ENCODE measurements at regions not wholly inside any gene's neighbourhood (a gene's known extent, or its start where the extent isn't known, plus 50 kb on each side); places are given as distances from the start of the nearest gene placed in this dataset.

GRCh38 chr18:10216791-10217190 is 237.6 kb upstream of the APCDD1 start:
- Mint-ChIP-seq H3K27me3 (ENCODE audit: low read depth) (no peaks in the 10 kb centered on the region), H3K4me1 (ENCODE audit: low read depth) (no peaks in the 10 kb centered on the region), H3K9me3 (ENCODE audit: low read depth) (peaks cover 18% of the 10 kb centered on the region), H3K36me3 (ENCODE audit: low read depth) (no peaks in the 10 kb centered on the region), H3K4me3 (ENCODE audit: unreplicated experiment) (no peak overlapping the region), H3K27ac (ENCODE audit: unreplicated experiment) (no peak overlapping the region)
- TF ChIP-seq CTCF (IDR thresholded peaks at IDR 0.05), result no peak
- no peak for DNase-seq (ENCODE audit: low spot score)

DNA sequence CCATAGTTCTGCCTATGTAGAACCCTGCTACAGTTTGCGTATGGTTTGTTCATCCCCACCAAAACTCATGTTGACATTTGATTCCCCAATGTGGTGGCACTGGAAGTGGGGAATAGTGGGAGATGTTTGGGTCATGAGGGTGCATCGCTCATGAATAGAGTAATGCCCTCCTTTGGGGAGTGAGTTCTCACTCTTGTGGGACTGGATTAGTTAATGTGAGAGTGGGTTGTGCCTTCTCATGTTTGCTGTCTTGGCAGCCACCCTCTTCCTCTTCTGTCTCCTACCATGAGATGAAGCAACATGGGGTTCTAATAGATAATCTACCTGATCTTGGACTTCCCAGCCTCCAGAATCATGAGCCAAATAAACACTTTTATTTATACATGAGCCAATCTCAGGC is 237.2 kb upstream of the APCDD1 start:
- H3K9me3 Mint-ChIP-seq (ENCODE audit: low read depth), result peaks cover 19% of the 10 kb centered on the region
- H3K27ac Mint-ChIP-seq (ENCODE audit: unreplicated experiment), result no peak overlapping the region
- H3K36me3 Mint-ChIP-seq (ENCODE audit: low read depth), result no peaks in the 10 kb centered on the region
- TF ChIP-seq CTCF (IDR thresholded peaks at IDR 0.05), result no peak
- H3K4me1 Mint-ChIP-seq (ENCODE audit: low read depth), result no peaks in the 10 kb centered on the region
- no peaks in the 10 kb centered on the region for H3K27me3 Mint-ChIP-seq (ENCODE audit: low read depth)
- no peak overlapping the region for H3K4me3 Mint-ChIP-seq (ENCODE audit: unreplicated experiment)
- no peak for DNase-seq (ENCODE audit: low spot score)

DNA sequence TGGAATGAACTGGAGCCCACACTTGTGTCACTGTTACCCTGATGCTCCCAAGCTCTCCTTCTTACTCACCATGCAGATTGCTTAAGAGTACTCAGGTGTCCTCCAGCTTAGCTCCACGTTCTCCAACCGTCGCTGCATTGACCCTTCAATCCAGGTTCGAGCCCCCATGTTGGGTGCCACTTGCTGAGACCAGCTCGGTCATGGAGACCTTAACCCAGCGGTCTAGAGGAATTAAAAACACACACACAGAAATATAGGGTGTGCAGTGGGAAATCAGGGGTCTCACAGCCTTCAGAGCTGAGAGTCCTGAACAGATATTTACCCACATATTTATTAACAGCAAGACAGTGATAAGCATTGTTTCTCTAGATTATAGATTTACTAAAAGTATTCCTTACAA is 229.1 kb upstream of the APCDD1 start:
- Mint-ChIP-seq H3K36me3 (ENCODE audit: low read depth) (peaks cover 6% of the 10 kb centered on the region), H3K9me3 (ENCODE audit: low read depth) (peaks cover 27% of the 10 kb centered on the region), H3K27ac (ENCODE audit: unreplicated experiment) (no peak overlapping the region), H3K27me3 (ENCODE audit: low read depth) (no peaks in the 10 kb centered on the region), H3K4me1 (ENCODE audit: low read depth) (peaks cover 11% of the 10 kb centered on the region), H3K4me3 (ENCODE audit: unreplicated experiment) (no peak overlapping the region)
- TF ChIP-seq CTCF (IDR thresholded peaks at IDR 0.05), result no peak
- DNase-seq (ENCODE audit: low spot score), result no peak

- TF ChIP-seq CTCF (IDR thresholded peaks at IDR 0.05), result no peak
- H3K27me3 Mint-ChIP-seq (ENCODE audit: low read depth), result no peaks in the 10 kb centered on the region
- no peak overlapping the region for H3K4me3 Mint-ChIP-seq (ENCODE audit: unreplicated experiment)
- no peak overlapping the region for H3K27ac Mint-ChIP-seq (ENCODE audit: unreplicated experiment)
- H3K9me3 Mint-ChIP-seq (ENCODE audit: low read depth), result peaks cover 25% of the 10 kb centered on the region
- DNase-seq (ENCODE audit: low spot score), result no peak
- H3K4me1 Mint-ChIP-seq (ENCODE audit: low read depth), result peaks cover 11% of the 10 kb centered on the region
- peaks cover 6% of the 10 kb centered on the region for H3K36me3 Mint-ChIP-seq (ENCODE audit: low read depth)
These were observed 227.5 kb upstream of the APCDD1 start for GRCh38 chr18:10226971-10227370.

DNA sequence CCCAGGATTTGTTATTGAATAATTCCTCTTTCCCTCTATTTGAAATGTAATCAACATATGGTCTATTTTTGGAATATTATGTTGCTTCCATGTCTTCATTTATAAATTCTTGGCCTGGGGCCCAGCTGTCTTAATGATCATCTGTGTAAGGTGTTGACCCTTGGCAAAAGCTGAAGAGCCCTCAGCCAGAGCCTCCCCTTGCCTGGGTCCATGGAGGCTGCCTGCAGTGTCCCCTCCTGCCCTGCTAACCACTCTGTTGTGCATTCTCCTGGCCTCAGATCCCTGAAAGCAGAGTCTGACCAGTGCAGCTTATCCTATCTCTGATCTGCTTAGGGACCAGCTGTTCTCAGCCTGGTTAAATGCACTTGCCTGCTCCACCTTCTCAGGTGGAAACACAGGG is 226.1 kb upstream of the APCDD1 start:
- Mint-ChIP-seq H3K4me1 (ENCODE audit: low read depth) (peaks cover 16% of the 10 kb centered on the region), H3K9me3 (ENCODE audit: low read depth) (peaks cover 28% of the 10 kb centered on the region), H3K36me3 (ENCODE audit: low read depth) (peaks cover 6% of the 10 kb centered on the region), H3K27ac (ENCODE audit: unreplicated experiment) (no peak overlapping the region), H3K27me3 (ENCODE audit: low read depth) (no peaks in the 10 kb centered on the region), H3K4me3 (ENCODE audit: unreplicated experiment) (no peak overlapping the region)
- DNase-seq (ENCODE audit: low spot score), result no peak
- TF ChIP-seq CTCF (IDR thresholded peaks at IDR 0.05), result no peak

Measured in chondrocyte (in vitro differentiated cells).